GM12878 (cell line): ENCODE measurements at regions not wholly inside any gene's neighbourhood (a gene's known extent, or its start where the extent isn't known, plus 50 kb on each side); places are given as distances from the start of the nearest gene placed in this dataset.

ENCODE experiments used
- ATAC-seq: fragments of 200-7000 bp; cut with Tn5 transposase; 3 replicates; pipeline ENCODE4 v1.9.1; 2020; ENCODE audit warnings: mild to moderate bottlenecking, moderate library complexity
- BruUV-seq: library from RNA; stranded (reverse); fragments of 400-500 nt; replicated peaks from 2 replicates; lab custom pipeline; 2021; lab: Mats Ljungman, UMichigan
- CTCF ChIA-PET: fragments of 300-600 bp; sonication (Branson Sonifier 250); formaldehyde crosslinking; extraction: SDS; loops from one replicate; lab custom pipeline; 2021; ENCODE audit warnings: inconsistent platforms; lab: Yijun Ruan, JAX
- POLR2A ChIA-PET: fragments of 350-600 bp; formaldehyde crosslinking; extraction: SDS; loops from one replicate; lab custom pipeline; 2021; ENCODE audit warnings: inconsistent platforms; lab: Charles Lee
- RAD21 ChIA-PET: fragments of 300-600 bp; sonication (Branson Sonifier 250); formaldehyde crosslinking; loops from one replicate; lab custom pipeline; 2023; ENCODE audit warnings: antibody characterized with exemption; ENCODE audit not compliant: unreplicated experiment; lab: Charles Lee
- SMC1A ChIA-PET: fragments of 300-600 bp; sonication (Branson Sonifier 250); formaldehyde crosslinking; loops from one replicate; lab custom pipeline; 2023; ENCODE audit not compliant: unreplicated experiment, uncharacterized antibody; lab: Charles Lee
- DNase-seq: peaks from one replicate; pipeline ENCODE4 v3.0.0-alpha.2; 2011; ENCODE audit warnings: low read depth, low spot score
- FAIRE-seq: peaks from 3 replicates; lab custom pipeline; 2011; peaks lifted over from hg19 to GRCh38; lab: Jason Lieb, UNC
- H2AFZ ChIP-seq: 2 replicates; pipeline ENCODE4 v1.6.0; 2011; ENCODE audit warnings: low read depth, low read length, control low read depth; ENCODE audit not compliant: control insufficient read depth
- H3K27ac ChIP-seq: 2 replicates; pipeline ENCODE4 v1.5.1; 2011; ENCODE audit warnings: control low read depth; ENCODE audit not compliant: control insufficient read depth, insufficient read depth
- H3K27me3 ChIP-seq, 2 experiments: replicated peaks in 1 of 2; 2 replicates each; pipeline versions ENCODE4 v1.6.0 to v1.6.1; 2011; ENCODE audit warnings: low read length in 1 of 2; ENCODE audit not compliant: control insufficient read depth in 2 of 2, insufficient read depth in 2 of 2
- H3K36me3 ChIP-seq, 2 experiments: 2 replicates each; pipeline ENCODE4 v1.5.1; 2011; ENCODE audit warnings: low read length in 1 of 2; ENCODE audit not compliant: control insufficient read depth in 2 of 2, insufficient read depth in 2 of 2
- H3K4me1 ChIP-seq: 2 replicates; pipeline ENCODE4 v1.6.1; 2011; ENCODE audit warnings: mild to moderate bottlenecking, low read length, moderate library complexity, mixed read lengths; ENCODE audit not compliant: control insufficient read depth, insufficient read depth
- H3K4me2 ChIP-seq: 2 replicates; pipeline ENCODE4 v1.6.0; 2011; ENCODE audit warnings: control low read depth; ENCODE audit not compliant: control insufficient read depth, insufficient read depth
- H3K4me3 ChIP-seq: fragments of 200-600 bp; sonication (generic); 2 replicates; pipeline ENCODE4 v1.5.1; 2016
- H3K79me2 ChIP-seq: 2 replicates; pipeline ENCODE4 v1.6.0; 2011; ENCODE audit warnings: low read length; ENCODE audit not compliant: control insufficient read depth, insufficient read depth
- H3K9ac ChIP-seq: 2 replicates; pipeline ENCODE4 v1.8.0; 2011; ENCODE audit warnings: low read length, control low read depth, mixed read lengths; ENCODE audit not compliant: control insufficient read depth, insufficient read depth
- H3K9me3 ChIP-seq: replicated peaks from 3 replicates; pipeline ENCODE4 v1.5.1; 2011; ENCODE audit warnings: mild to moderate bottlenecking, low read length; ENCODE audit not compliant: control insufficient read depth, insufficient read depth
- H4K20me1 ChIP-seq: 2 replicates; pipeline ENCODE4 v1.6.0; 2011; ENCODE audit not compliant: control insufficient read depth, insufficient read depth
- FOXM1 ChIP-seq: IDR thresholded peaks from 2 replicates; pipeline ENCODE4 v1.6.1; 2012; ENCODE audit warnings: low read depth, mild to moderate bottlenecking, inconsistent platforms, low read length, moderate library complexity
- IKZF1 ChIP-seq: fragments of 450-650 bp; conservative IDR thresholded peaks from 2 replicates; pipeline ENCODE4 v1.6.1; 2017; ENCODE audit warnings: antibody characterized with exemption, mild to moderate bottlenecking
- JUND ChIP-seq: IDR thresholded peaks from 2 replicates; pipeline ENCODE4 v1.6.1; 2012; ENCODE audit warnings: low read depth, mild to moderate bottlenecking, low read length, improper control_type of control experiment, moderate library complexity
- NFYA ChIP-seq: IDR thresholded peaks from 2 replicates; pipeline ENCODE4 v1.6.1; 2011; ENCODE audit warnings: low read depth, mild to moderate bottlenecking, low read length, improper control_type of control experiment, borderline replicate concordance
- NR2C2 ChIP-seq: IDR thresholded peaks from 2 replicates; pipeline ENCODE4 v1.6.1; 2011; ENCODE audit warnings: borderline replicate concordance, low read depth; ENCODE audit not compliant: control insufficient read depth, insufficient read length
- RB1 ChIP-seq: fragments of 450-650 bp; formaldehyde crosslinking; IDR thresholded peaks from 2 replicates; pipeline ENCODE4 v1.6.1; 2017; ENCODE audit warnings: mild to moderate bottlenecking, borderline replicate concordance
- SIN3A ChIP-seq: IDR thresholded peaks from 2 replicates; pipeline ENCODE4 v1.6.1; 2012; ENCODE audit warnings: low read depth, low read length, improper control_type of control experiment
- SMC3 ChIP-seq: IDR thresholded peaks from 2 replicates; pipeline ENCODE4 v1.6.1; 2011; ENCODE audit warnings: low read length, improper control_type of control experiment, borderline replicate concordance
- SREBF2 ChIP-seq: IDR thresholded peaks from 2 replicates; pipeline ENCODE4 v1.6.1; 2012; ENCODE audit warnings: mild to moderate bottlenecking, low read length
- STAT1 ChIP-seq: fragments of 450-650 bp; conservative IDR thresholded peaks from 2 replicates; pipeline ENCODE4 v1.6.1; 2014; ENCODE audit warnings: antibody characterized with exemption, mild to moderate bottlenecking
- ZNF207 ChIP-seq: fragments of 450-650 bp; IDR thresholded peaks from 2 replicates; pipeline ENCODE4 v1.6.1; 2014; ENCODE audit warnings: antibody characterized with exemption, mild to moderate bottlenecking, borderline replicate concordance
- WGBS: methylation state at CpG from one replicate; pipeline ENCODE4 v1.1.6; 2016; ENCODE audit warnings: low lambda C conversion rate; ENCODE audit not compliant: insufficient replicate concordance, insufficient coverage; ENCODE audit errors: missing lambda C conversion rate; 5-methylcytosine and 5-hydroxymethylcytosine counted together
- in situ Hi-C: fragments of 300-500 bp; cut with MboI; formaldehyde crosslinking; loops from 9 replicates; pipeline ENCODE4 v1.14.3; 2018; ENCODE audit warnings: mixed read lengths
- intact Hi-C: fragments of 100-400 bp; cut with micrococcal nuclease; formaldehyde crosslinking; loops from one replicate; pipeline ENCODE4 v1.14.2; 2022; ENCODE audit not compliant: unreplicated experiment
- TF ChIP-seq, protein P1 (sequence below): fragments of 450-650 bp; IDR thresholded peaks from 2 replicates; pipeline ENCODE4 v1.6.1; 2018; ENCODE audit warnings: mild to moderate bottlenecking, low read depth, moderate library complexity; ENCODE audit not compliant: partially characterized antibody
- TF ChIP-seq, protein P2 (sequence below): fragments of 450-650 bp; IDR thresholded peaks from 2 replicates; pipeline ENCODE4 v1.6.1; 2017; ENCODE audit warnings: antibody characterized with exemption, mild to moderate bottlenecking, moderate library complexity

GRCh38 chr3:163614886-163615285 lies 1463.4 kb downstream of the SI start:
- RAD21 ChIA-PET: no interaction called here
- Histone ChIP-seq H3K27me3 (no peaks in the 10 kb centered on the region), H3K4me1 (no peaks in the 10 kb centered on the region), H3K4me2 (no peak overlapping the region), H3K79me2 (no peaks in the 10 kb centered on the region), H3K9me3 (no peaks in the 10 kb centered on the region), H3K9ac (no peak overlapping the region), H3K27ac (no peak overlapping the region), H3K36me3 (no peaks in the 10 kb centered on the region), H4K20me1 (no peaks in the 10 kb centered on the region), H2AFZ (no peak overlapping the region), H3K4me3 (no peak overlapping the region)
- BruUV-seq: no TSS peak
- TF ChIP-seq, protein P1, sequence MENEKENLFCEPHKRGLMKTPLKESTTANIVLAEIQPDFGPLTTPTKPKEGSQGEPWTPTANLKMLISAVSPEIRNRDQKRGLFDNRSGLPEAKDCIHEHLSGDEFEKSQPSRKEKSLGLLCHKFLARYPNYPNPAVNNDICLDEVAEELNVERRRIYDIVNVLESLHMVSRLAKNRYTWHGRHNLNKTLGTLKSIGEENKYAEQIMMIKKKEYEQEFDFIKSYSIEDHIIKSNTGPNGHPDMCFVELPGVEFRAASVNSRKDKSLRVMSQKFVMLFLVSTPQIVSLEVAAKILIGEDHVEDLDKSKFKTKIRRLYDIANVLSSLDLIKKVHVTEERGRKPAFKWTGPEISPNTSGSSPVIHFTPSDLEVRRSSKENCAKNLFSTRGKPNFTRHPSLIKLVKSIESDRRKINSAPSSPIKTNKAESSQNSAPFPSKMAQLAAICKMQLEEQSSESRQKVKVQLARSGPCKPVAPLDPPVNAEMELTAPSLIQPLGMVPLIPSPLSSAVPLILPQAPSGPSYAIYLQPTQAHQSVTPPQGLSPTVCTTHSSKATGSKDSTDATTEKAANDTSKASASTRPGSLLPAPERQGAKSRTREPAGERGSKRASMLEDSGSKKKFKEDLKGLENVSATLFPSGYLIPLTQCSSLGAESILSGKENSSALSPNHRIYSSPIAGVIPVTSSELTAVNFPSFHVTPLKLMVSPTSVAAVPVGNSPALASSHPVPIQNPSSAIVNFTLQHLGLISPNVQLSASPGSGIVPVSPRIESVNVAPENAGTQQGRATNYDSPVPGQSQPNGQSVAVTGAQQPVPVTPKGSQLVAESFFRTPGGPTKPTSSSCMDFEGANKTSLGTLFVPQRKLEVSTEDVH: no peak
- ATAC-seq (no peak), DNase-seq (no peak), FAIRE-seq (no peak)
- CTCF ChIA-PET: no interaction called here
- in situ Hi-C loops: no loop called here
- POLR2A ChIA-PET: no interaction called here
- intact Hi-C loops: no loop called here
- SMC1A ChIA-PET: no interaction called here

- BruUV-seq: no TSS peak
- H3K9me3 ChIP-seq: no peaks in the 10 kb centered on the region
- no peaks in the 10 kb centered on the region for H4K20me1 ChIP-seq
- no peak overlapping the region for H3K4me2 ChIP-seq
- no peaks in the 10 kb centered on the region for H3K27me3 ChIP-seq
- no peak for FAIRE-seq
- 80% methylated on average over 1 of the region's 1 CpG for WGBS
- RAD21 ChIA-PET: no interaction called here
- DNase-seq: no peak
- in situ Hi-C loops: no loop called here
- no peak overlapping the region for H3K27ac ChIP-seq
- no peaks in the 10 kb centered on the region for H3K4me1 ChIP-seq
- ATAC-seq: no peak
- H3K79me2 ChIP-seq: no peaks in the 10 kb centered on the region
- POLR2A ChIA-PET: no interaction called here
- intact Hi-C loops: no loop called here
- H2AFZ ChIP-seq: no peak overlapping the region
- H3K9ac ChIP-seq: no peak overlapping the region
- no peaks in the 10 kb centered on the region for H3K36me3 ChIP-seq
- H3K4me3 ChIP-seq: no peak overlapping the region
- SMC1A ChIA-PET: no interaction called here
- CTCF ChIA-PET: no interaction called here
- TF ChIP-seq, protein P2, sequence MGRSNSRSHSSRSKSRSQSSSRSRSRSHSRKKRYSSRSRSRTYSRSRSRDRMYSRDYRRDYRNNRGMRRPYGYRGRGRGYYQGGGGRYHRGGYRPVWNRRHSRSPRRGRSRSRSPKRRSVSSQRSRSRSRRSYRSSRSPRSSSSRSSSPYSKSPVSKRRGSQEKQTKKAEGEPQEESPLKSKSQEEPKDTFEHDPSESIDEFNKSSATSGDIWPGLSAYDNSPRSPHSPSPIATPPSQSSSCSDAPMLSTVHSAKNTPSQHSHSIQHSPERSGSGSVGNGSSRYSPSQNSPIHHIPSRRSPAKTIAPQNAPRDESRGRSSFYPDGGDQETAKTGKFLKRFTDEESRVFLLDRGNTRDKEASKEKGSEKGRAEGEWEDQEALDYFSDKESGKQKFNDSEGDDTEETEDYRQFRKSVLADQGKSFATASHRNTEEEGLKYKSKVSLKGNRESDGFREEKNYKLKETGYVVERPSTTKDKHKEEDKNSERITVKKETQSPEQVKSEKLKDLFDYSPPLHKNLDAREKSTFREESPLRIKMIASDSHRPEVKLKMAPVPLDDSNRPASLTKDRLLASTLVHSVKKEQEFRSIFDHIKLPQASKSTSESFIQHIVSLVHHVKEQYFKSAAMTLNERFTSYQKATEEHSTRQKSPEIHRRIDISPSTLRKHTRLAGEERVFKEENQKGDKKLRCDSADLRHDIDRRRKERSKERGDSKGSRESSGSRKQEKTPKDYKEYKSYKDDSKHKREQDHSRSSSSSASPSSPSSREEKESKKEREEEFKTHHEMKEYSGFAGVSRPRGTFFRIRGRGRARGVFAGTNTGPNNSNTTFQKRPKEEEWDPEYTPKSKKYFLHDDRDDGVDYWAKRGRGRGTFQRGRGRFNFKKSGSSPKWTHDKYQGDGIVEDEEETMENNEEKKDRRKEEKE: no peak
- TF ChIP-seq JUND (no peak), SIN3A (no peak), SREBF2 (no peak), SMC3 (no peak), NFYA (no peak), RB1 (no peak), ZNF207 (no peak), STAT1 (no peak), IKZF1 (no peak), FOXM1 (no peak), NR2C2 (no peak)
Observed at GRCh38 chr3:163605915-163606314, 1472.4 kb downstream of the SI start.
